Cerebellar cortex (tissue), 1 donor: ENCODE measurements at regions not wholly inside any gene's neighbourhood (a gene's known extent, or its start where the extent isn't known, plus 50 kb on each side); places are given as distances from the start of the nearest gene placed in this dataset.
"Not testable (repeated sequence)": the region's sequence is repeated elsewhere in the genome, so short reads cannot be mapped to it uniquely, and the experiment has no call there.

Source experiments
- DNase-seq: peaks from one replicate; pipeline ENCODE4 v3.0.0-alpha.2; 2015; ENCODE audit warnings: low spot score

GRCh38 chr3:91348064-91348463 lies 2240.6 kb downstream of the EPHA3 start:
- not testable (repeated sequence) for DNase-seq

DNA sequence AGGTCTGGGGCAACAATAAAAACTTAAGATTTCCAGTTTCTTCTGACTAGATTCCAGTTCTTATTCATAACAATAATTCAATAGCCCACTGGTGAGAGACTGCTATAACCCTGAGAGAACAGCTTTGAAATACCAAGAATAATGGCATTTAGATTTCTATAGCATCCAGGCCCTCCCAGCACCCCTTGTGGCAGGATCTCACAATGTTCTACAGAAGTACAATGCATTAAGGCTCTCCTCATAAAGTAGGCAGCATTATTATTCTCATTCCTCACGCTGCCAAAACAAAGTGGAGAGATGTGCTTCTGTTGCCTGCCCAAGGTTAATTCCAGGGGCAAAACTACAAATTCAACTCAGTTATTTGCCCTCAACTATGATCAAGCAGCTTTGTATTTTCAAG lies 2241.7 kb downstream of the EPHA3 start:
- not testable (repeated sequence) for DNase-seq

GRCh38 chr3:91352161-91352560 lies 2244.7 kb downstream of the EPHA3 start:
- DNase-seq, result not testable (repeated sequence)

GRCh38 chr3:91359278-91359677 lies 2251.9 kb downstream of the EPHA3 start:
- DNase-seq, result not testable (repeated sequence)

DNA sequence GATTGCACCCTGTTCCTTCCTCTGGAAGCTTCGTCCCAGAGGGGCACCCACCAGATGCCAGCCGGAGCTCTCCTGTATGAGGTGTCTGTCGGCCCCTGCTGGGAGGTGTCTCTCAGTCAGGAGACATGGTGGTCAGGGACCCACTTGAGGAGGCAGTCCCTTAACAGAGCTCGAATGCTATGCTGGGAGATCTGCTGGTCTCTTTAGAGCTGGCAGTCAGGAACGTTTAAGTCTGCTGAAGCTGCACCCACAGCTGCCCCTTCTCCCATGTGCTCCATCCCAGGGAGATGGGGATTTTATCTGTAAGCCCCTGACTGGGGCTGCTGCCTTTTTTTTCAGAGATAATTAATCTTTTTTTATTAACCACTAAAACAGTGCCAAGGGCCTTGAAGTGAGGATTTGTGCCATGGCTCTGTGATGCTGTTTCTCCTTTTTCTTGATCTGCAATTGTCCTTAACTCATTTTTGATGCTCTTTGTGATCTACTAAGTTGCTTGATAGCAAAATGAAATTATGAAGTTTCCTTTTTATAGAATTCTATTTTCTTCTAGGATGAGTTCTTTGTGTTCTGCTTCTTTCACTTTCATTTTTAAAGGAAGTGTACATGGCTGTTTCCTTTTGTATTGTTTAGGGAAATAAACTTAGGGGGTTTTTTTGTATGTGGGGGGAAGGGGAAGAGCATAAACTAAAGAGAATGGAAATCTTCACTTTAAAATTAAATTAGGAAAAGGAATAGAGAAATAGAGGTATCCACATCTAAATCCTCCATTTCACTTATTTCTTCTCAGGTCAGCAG lies 2275.9 kb downstream of the EPHA3 start:
- DNase-seq, result not testable (repeated sequence)

- DNase-seq, result not testable (repeated sequence)
Measured at GRCh38 chr3:91403938-91404337, 2296.5 kb downstream of the EPHA3 start.

- DNase-seq, result not testable (repeated sequence)
Measured at GRCh38 chr3:91442063-91442462, 2334.6 kb downstream of the EPHA3 start.

GRCh38 chr3:91442483-91442882 lies 2335.1 kb downstream of the EPHA3 start:
- not testable (repeated sequence) for DNase-seq

DNA sequence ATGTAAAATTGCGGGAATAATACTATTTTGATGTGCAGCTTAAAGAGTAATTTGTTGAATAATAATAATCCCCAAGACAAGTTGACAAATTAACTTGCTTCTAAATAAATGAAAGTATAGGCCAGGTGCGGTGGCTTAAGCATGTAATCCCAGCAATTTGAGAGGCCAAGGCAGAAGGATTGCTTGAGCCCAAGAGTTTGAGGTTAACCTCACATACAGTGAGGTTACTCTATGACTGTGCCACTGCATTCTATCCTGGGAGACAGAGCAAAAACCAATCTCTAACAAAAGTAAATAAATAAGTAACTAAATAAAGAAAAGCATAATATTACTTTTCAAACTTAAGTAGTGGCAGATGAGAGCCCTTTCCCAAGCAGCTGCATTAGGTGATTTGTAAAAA lies 2341.0 kb downstream of the EPHA3 start:
- not testable (repeated sequence) for DNase-seq

- not testable (repeated sequence) for DNase-seq
Measured at GRCh38 chr3:91466517-91466916, 2359.1 kb downstream of the EPHA3 start.

DNA sequence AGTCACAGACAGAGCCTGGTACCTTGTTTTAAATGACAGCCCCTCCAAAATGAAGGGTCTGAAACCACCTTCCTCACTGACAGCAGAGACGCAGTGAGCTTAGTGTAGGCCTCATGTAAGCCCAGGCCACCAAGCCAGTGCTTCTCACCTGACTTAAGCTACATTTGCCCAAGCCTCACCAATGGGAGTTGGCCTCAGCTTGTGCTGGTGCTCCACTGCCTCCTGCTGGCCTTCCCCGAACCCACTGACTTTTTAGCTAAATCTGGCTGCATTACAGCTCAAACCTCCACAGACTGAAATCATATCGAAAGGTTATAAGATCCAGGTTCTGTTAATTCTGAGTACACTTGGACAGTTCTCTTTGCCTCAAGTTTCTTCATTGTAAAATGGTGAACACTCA lies 2361.8 kb downstream of the EPHA3 start:
- DNase-seq, result not testable (repeated sequence)

GRCh38 chr3:91485026-91485425 lies 2377.6 kb downstream of the EPHA3 start:
- DNase-seq, result peak; percentile 2

GRCh38 chr3:91485891-91486290 lies 2378.5 kb downstream of the EPHA3 start:
- not testable (repeated sequence) for DNase-seq

GRCh38 chr3:91497712-91498111 lies 2390.3 kb downstream of the EPHA3 start:
- DNase-seq, result not testable (repeated sequence)

GRCh38 chr3:91499850-91500249 lies 2392.4 kb downstream of the EPHA3 start:
- not testable (repeated sequence) for DNase-seq

GRCh38 chr3:91504874-91505273 lies 2397.5 kb downstream of the EPHA3 start:
- DNase-seq, result not testable (repeated sequence)
